ENCODE measurements at regions not wholly inside any gene's neighbourhood (a gene's known extent, or its start where the extent isn't known, plus 50 kb on each side); places are given as distances from the start of the nearest gene placed in this dataset.

GRCh38 chr17:34776456-34777443 is 184.5 kb downstream of the CCT6B start:
- DNase-seq (ENCODE audit: insufficient read length, low spot score, missing footprints), result no peak
- TF ChIP-seq CTCF (IDR thresholded peaks at IDR 0.05; ENCODE audit: extremely low read depth, low read depth, low read length), result no peak
- Histone ChIP-seq H3K36me3 (ENCODE audit: insufficient read depth, low read length) (no peaks in the 10 kb centered on the region), H3K27ac (ENCODE audit: low read depth, low read length) (no peak overlapping the region), H3K79me2 (ENCODE audit: insufficient read depth, low read length) (no peaks in the 10 kb centered on the region), H3K4me2 (ENCODE audit: insufficient read depth, low read length) (no peak overlapping the region), H3K9me3 (ENCODE audit: low read depth, low read length) (no peaks in the 10 kb centered on the region), H2AFZ (ENCODE audit: low read length) (no peak overlapping the region), H3K4me3 (ENCODE audit: insufficient read depth, low read length) (no peak overlapping the region), H3K27me3 (ENCODE audit: insufficient read depth, low read length) (no peaks in the 10 kb centered on the region), H4K20me1 (ENCODE audit: insufficient read depth, low read length) (no peaks in the 10 kb centered on the region), H3K4me1 (ENCODE audit: insufficient read depth, low read length) (no peaks in the 10 kb centered on the region)

- H3K27me3 ChIP-seq (ENCODE audit: insufficient read depth, low read length), result no peaks in the 10 kb centered on the region
- no peaks in the 10 kb centered on the region for H3K36me3 ChIP-seq (ENCODE audit: insufficient read depth, low read length)
- H3K4me2 ChIP-seq (ENCODE audit: insufficient read depth, low read length), result no peak overlapping the region
These were observed 188.2 kb downstream of the CCT6B start for GRCh38 chr17:34773036-34773435.

GRCh38 chr17:34771891-34772290 is 189.4 kb downstream of the CCT6B start:
- no peak overlapping the region for H2AFZ ChIP-seq (ENCODE audit: low read length)
- H3K27ac ChIP-seq (ENCODE audit: low read depth, low read length), result no peak overlapping the region
- no peaks in the 10 kb centered on the region for H3K36me3 ChIP-seq (ENCODE audit: insufficient read depth, low read length)
- H3K27me3 ChIP-seq (ENCODE audit: insufficient read depth, low read length), result no peaks in the 10 kb centered on the region
- H3K79me2 ChIP-seq (ENCODE audit: insufficient read depth, low read length), result no peaks in the 10 kb centered on the region
- TF ChIP-seq CTCF (IDR thresholded peaks at IDR 0.05; ENCODE audit: extremely low read depth, low read depth, low read length), result no peak
- no peak overlapping the region for H3K4me2 ChIP-seq (ENCODE audit: insufficient read depth, low read length)
- H3K4me1 ChIP-seq (ENCODE audit: insufficient read depth, low read length), result no peaks in the 10 kb centered on the region
- no peaks in the 10 kb centered on the region for H4K20me1 ChIP-seq (ENCODE audit: insufficient read depth, low read length)
- H3K9me3 ChIP-seq (ENCODE audit: low read depth, low read length), result no peaks in the 10 kb centered on the region
- no peak overlapping the region for H3K4me3 ChIP-seq (ENCODE audit: insufficient read depth, low read length)
- DNase-seq (ENCODE audit: insufficient read length, low spot score, missing footprints), result no peak

More at GRCh38 chr17:34773036-34773435, 188.2 kb downstream of the CCT6B start:
- Histone ChIP-seq H3K4me1 (ENCODE audit: insufficient read depth, low read length) (no peaks in the 10 kb centered on the region), H2AFZ (ENCODE audit: low read length) (no peak overlapping the region), H3K4me3 (ENCODE audit: insufficient read depth, low read length) (no peak overlapping the region), H4K20me1 (ENCODE audit: insufficient read depth, low read length) (no peaks in the 10 kb centered on the region), H3K9me3 (ENCODE audit: low read depth, low read length) (no peaks in the 10 kb centered on the region), H3K27ac (ENCODE audit: low read depth, low read length) (no peak overlapping the region), H3K79me2 (ENCODE audit: insufficient read depth, low read length) (no peaks in the 10 kb centered on the region)
- DNase-seq (ENCODE audit: insufficient read length, low spot score, missing footprints), result no peak
- no peak for TF ChIP-seq CTCF (IDR thresholded peaks at IDR 0.05; ENCODE audit: extremely low read depth, low read depth, low read length)

- no peak overlapping the region for H2AFZ ChIP-seq (ENCODE audit: low read length)
- no peak for DNase-seq (ENCODE audit: insufficient read length, low spot score, missing footprints)
- no peaks in the 10 kb centered on the region for H4K20me1 ChIP-seq (ENCODE audit: insufficient read depth, low read length)
- no peak overlapping the region for H3K4me2 ChIP-seq (ENCODE audit: insufficient read depth, low read length)
- no peak for TF ChIP-seq CTCF (IDR thresholded peaks at IDR 0.05; ENCODE audit: extremely low read depth, low read depth, low read length)
- H3K9me3 ChIP-seq (ENCODE audit: low read depth, low read length), result no peaks in the 10 kb centered on the region
- no peaks in the 10 kb centered on the region for H3K27me3 ChIP-seq (ENCODE audit: insufficient read depth, low read length)
- H3K36me3 ChIP-seq (ENCODE audit: insufficient read depth, low read length), result no peaks in the 10 kb centered on the region
- no peaks in the 10 kb centered on the region for H3K79me2 ChIP-seq (ENCODE audit: insufficient read depth, low read length)
- no peaks in the 10 kb centered on the region for H3K4me1 ChIP-seq (ENCODE audit: insufficient read depth, low read length)
- H3K4me3 ChIP-seq (ENCODE audit: insufficient read depth, low read length), result no peak overlapping the region
- no peak overlapping the region for H3K27ac ChIP-seq (ENCODE audit: low read depth, low read length)
These were observed 190.7 kb downstream of the CCT6B start for GRCh38 chr17:34770586-34770985.

All from osteoblast (primary cell).